BJ (cell line): ENCODE measurements at regions not wholly inside any gene's neighbourhood (a gene's known extent, or its start where the extent isn't known, plus 50 kb on each side); places are given as distances from the start of the nearest gene placed in this dataset.
"Not testable (repeated sequence)": the region's sequence is repeated elsewhere in the genome, so short reads cannot be mapped to it uniquely, and the experiment has no call there.

Experiments
- CTCF ChIA-PET: fragments of 350-600 bp; formaldehyde crosslinking; extraction: SDS; loops from one replicate; lab custom pipeline; 2021; ENCODE audit warnings: antibody characterized with exemption, inconsistent platforms; lab: Yijun Ruan, JAX
- POLR2A ChIA-PET: fragments of 300-600 bp; sonication (Branson Sonifier 250); formaldehyde crosslinking; extraction: SDS; loops from one replicate; lab custom pipeline; 2021; ENCODE audit warnings: antibody characterized with exemption; lab: Charles Lee
- DNase-seq: peaks from one replicate; pipeline ENCODE4 v3.0.0-alpha.2; 2011; ENCODE audit warnings: low read depth
- H3K27me3 ChIP-seq: 2 replicates; pipeline ENCODE4 v1.6.0; 2011; ENCODE audit warnings: low read length; ENCODE audit not compliant: control insufficient read depth, insufficient read depth
- H3K36me3 ChIP-seq: 2 replicates; pipeline ENCODE4 v1.5.1; 2011; ENCODE audit warnings: low read length; ENCODE audit not compliant: control insufficient read depth, insufficient read depth
- H3K4me3 ChIP-seq: 2 replicates; pipeline ENCODE4 v1.5.1; 2011; ENCODE audit warnings: low read depth, mild to moderate bottlenecking, control low read depth, low read length
- TF ChIP-seq, protein P1 (sequence below): IDR thresholded peaks from 2 replicates; pipeline ENCODE4 v1.5.1; 2011; ENCODE audit warnings: low read depth, mild to moderate bottlenecking, control low read depth, inconsistent platforms, low read length, moderate library complexity; ENCODE audit not compliant: insufficient read depth

DNA sequence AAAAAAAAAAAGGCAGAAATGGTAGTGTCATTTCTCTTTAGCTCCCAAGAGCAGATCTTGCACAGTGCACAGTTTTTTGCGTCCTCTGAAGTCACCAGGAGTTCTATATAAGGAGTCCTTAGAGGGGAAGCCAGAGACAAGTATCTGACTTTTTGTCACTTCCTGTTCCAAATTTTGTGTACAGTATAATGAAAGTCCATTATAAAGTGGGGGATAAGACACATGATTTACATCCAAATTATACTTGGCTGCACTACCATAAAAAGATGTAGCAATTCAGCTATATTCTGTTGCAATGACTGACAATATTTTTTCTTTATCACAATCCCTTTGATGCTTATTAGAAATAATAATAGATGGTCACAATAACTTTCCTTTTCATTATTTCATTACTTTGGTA is 1276.9 kb upstream of the ADGRL2 start:
- no peaks in the 10 kb centered on the region for H3K36me3 ChIP-seq
- no peaks in the 10 kb centered on the region for H3K27me3 ChIP-seq
- DNase-seq, result no peak
- CTCF ChIA-PET, result no interaction called here
- TF ChIP-seq, protein P1, sequence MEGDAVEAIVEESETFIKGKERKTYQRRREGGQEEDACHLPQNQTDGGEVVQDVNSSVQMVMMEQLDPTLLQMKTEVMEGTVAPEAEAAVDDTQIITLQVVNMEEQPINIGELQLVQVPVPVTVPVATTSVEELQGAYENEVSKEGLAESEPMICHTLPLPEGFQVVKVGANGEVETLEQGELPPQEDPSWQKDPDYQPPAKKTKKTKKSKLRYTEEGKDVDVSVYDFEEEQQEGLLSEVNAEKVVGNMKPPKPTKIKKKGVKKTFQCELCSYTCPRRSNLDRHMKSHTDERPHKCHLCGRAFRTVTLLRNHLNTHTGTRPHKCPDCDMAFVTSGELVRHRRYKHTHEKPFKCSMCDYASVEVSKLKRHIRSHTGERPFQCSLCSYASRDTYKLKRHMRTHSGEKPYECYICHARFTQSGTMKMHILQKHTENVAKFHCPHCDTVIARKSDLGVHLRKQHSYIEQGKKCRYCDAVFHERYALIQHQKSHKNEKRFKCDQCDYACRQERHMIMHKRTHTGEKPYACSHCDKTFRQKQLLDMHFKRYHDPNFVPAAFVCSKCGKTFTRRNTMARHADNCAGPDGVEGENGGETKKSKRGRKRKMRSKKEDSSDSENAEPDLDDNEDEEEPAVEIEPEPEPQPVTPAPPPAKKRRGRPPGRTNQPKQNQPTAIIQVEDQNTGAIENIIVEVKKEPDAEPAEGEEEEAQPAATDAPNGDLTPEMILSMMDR, result no peak
- H3K4me3 ChIP-seq, result no peak overlapping the region
- POLR2A ChIA-PET, result no interaction called here

DNA sequence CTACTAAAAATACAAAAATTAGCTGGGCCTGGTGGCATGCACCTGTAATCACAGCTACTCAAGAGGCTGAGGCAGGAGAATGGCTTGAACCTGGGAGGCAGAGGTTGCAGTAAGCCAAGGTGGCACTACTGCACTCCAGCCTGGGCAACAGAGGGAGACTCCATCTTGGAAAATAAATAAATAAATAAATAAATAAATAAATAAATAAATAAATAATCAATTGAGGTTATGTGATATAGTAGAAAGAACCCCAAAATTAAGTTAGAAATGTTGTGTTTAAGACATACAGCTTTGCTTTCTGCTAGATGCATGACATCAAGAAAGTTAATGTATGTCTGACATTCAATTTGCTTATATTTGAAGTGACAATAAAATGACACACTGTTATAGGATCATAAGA is 1277.7 kb upstream of the ADGRL2 start:
- H3K4me3 ChIP-seq, DNase-seq, CTCF ChIA-PET, POLR2A ChIA-PET, H3K27me3 ChIP-seq, H3K36me3 ChIP-seq: not testable (repeated sequence)

DNA sequence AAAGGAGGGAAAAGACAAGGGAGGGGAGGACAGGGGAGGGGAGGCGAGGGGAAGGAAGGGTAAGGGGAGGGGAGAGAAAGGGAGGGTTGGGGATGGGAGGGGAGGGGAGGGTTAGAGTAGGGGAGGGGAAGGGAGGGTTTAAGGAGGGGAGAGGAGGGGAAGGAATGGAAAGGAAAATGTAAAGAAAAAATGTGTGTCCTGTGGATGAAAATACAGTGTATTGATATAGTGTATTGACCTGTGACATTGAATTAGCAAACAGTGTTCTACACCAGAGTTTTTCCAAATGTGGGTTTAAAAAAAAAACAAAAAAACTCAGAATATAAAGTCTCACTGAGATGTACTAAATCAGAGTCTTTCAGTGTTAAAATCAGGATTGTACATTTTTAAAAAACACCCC is 1279.8 kb upstream of the ADGRL2 start:
- no peak for DNase-seq
- TF ChIP-seq, protein P1, result no peak
- no peak overlapping the region for H3K4me3 ChIP-seq
- ChIA-PET CTCF (no interaction called here), POLR2A (no interaction called here)
- H3K36me3 ChIP-seq, result no peaks in the 10 kb centered on the region
- no peaks in the 10 kb centered on the region for H3K27me3 ChIP-seq

DNA sequence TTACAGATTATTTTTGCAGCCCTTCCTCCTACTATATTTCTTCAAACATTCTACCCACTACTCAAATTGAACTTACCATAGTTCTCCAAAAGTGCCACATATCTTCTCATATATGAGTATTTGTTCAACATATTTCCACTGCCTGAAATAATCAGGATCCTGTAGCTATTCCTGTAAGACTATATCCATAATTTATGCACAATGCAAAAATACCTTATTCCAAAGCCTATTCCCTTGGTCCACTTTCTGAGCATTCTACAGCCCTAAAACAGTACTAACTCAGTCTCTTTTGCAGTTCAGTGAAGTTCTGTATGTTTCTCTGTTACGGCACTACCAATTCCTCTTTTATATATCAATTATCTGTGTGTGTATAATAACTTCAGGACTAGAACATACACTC is 1283.7 kb upstream of the ADGRL2 start:
- DNase-seq, result no peak
- Histone ChIP-seq H3K4me3 (no peak overlapping the region), H3K27me3 (no peaks in the 10 kb centered on the region), H3K36me3 (no peaks in the 10 kb centered on the region)
- TF ChIP-seq, protein P1, result no peak
- CTCF ChIA-PET, result no interaction called here
- POLR2A ChIA-PET, result no interaction called here

DNA sequence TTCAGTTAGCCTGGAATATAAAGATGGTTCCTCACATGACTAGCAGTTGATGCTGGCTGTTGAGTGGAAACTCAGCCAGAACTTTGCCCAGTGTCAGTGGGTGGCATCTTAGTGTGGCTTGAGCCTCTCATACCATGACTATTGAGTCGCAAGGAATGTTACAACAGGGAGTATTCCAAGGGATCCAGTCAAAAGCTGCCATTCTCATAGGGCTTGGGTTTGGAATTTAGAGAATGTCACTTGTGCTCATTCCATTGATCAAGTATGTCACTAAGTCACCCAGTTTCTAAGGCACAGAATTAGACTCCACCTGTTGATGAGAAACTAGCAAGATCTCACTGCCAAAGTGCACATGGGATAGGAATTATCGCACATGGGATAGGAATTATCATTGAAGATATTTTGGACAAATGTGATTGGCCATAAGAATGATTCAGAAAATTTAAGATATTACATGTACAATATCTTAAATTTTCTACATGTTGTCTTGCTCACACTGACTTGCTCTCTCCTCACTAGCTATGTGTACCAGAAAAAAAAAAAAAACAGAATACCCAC is 1290.7 kb upstream of the ADGRL2 start:
- POLR2A ChIA-PET, result no interaction called here
- no peaks in the 10 kb centered on the region for H3K36me3 ChIP-seq
- TF ChIP-seq, protein P1, result no peak
- H3K4me3 ChIP-seq, result no peak overlapping the region
- no peak for DNase-seq
- CTCF ChIA-PET, result no interaction called here
- no peaks in the 10 kb centered on the region for H3K27me3 ChIP-seq

DNA sequence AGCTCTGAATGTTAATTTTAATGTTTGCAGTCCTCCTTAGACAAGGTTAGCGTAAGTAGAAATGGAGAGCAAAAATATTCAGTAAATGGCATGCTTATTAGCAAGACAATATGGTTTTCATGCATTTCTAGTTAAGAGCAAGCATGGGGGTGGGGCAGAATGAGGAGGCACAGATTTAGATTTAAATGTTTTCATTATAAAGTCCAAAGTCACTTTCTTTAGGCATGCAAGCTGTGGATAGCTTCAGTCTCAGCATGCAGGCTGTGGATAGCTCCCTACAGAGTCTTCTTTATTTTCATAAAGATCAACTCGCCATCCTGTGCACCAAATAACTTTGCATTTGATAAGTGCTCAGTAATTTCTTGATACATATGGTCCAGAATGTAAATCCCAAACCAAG is 1294.5 kb upstream of the ADGRL2 start:
- DNase-seq, result no peak
- Histone ChIP-seq H3K4me3 (no peak overlapping the region), H3K36me3 (no peaks in the 10 kb centered on the region), H3K27me3 (no peaks in the 10 kb centered on the region)
- CTCF ChIA-PET, result no interaction called here
- TF ChIP-seq, protein P1, result no peak
- POLR2A ChIA-PET, result no interaction called here
